ENCODE measurements at regions not wholly inside any gene's neighbourhood (a gene's known extent, or its start where the extent isn't known, plus 50 kb on each side); places are given as distances from the start of the nearest gene placed in this dataset.

DNA sequence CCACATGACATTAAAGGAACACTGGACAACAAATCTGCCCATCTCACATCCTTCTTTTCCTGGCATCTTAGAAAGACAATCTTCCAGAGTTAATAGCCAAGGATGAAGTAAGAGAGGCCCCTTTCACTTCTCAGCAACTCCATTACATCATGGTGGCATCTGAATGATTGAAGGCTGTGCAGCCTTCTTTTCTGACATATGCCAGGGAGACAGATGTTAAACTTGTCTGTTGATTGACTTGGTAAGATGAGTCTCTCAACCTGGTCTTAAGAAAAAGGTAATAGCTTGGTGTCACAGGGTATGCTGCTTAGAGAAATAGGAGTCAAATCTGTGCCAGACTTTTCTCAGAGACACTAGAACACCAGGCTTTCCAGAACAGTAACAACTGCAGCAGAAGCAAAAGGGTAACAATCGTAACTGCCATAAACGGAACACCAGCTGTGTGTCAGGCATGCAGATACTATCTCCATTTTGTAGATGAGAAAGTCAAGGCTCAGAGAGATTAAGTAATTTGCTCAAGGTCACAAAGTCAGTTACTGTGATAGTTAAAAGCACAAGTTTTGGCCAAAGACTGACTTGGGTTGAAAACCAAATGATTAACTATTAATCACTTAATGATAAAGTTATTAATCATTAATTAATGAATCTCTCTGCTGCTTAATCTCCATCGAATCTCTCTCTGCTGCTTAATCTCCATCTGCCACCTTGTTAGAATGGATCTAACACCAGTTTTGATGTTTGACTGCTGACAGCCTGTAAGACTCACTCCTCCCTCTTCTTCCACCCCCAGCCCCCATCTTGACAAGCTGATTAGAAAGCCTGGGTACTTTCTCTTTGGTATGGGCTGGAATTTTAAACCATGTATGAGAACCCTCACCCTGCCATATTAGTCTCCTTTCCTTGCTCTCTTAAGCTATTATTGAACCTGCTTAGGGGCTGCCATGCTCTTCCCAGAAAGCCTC lies 353.5 kb downstream of the ENC1 start:
- no peak for TF ChIP-seq EZH2 (optimal IDR thresholded peaks at IDR 0.05; ENCODE audit: low read depth, low read length)
- TF ChIP-seq, protein P1, sequence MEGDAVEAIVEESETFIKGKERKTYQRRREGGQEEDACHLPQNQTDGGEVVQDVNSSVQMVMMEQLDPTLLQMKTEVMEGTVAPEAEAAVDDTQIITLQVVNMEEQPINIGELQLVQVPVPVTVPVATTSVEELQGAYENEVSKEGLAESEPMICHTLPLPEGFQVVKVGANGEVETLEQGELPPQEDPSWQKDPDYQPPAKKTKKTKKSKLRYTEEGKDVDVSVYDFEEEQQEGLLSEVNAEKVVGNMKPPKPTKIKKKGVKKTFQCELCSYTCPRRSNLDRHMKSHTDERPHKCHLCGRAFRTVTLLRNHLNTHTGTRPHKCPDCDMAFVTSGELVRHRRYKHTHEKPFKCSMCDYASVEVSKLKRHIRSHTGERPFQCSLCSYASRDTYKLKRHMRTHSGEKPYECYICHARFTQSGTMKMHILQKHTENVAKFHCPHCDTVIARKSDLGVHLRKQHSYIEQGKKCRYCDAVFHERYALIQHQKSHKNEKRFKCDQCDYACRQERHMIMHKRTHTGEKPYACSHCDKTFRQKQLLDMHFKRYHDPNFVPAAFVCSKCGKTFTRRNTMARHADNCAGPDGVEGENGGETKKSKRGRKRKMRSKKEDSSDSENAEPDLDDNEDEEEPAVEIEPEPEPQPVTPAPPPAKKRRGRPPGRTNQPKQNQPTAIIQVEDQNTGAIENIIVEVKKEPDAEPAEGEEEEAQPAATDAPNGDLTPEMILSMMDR (IDR thresholded peaks at IDR 0.05; ENCODE audit: low read length): no peak
- TF ChIP-seq EZH2phosphoT487 (IDR thresholded peaks at IDR 0.05; ENCODE audit: low read length): no peak
